ENCODE measurements at regions not wholly inside any gene's neighbourhood (a gene's known extent, or its start where the extent isn't known, plus 50 kb on each side); places are given as distances from the start of the nearest gene placed in this dataset.

GRCh38 chr20:51898788-51899187 is 96.5 kb upstream of the SALL4 start:
- TF ChIP-seq POLR2AphosphoS5 (IDR thresholded peaks at IDR 0.05; ENCODE audit: insufficient read depth in 1 of 2, low read depth in 1 of 2), result no peak
- TF ChIP-seq, protein P1, sequence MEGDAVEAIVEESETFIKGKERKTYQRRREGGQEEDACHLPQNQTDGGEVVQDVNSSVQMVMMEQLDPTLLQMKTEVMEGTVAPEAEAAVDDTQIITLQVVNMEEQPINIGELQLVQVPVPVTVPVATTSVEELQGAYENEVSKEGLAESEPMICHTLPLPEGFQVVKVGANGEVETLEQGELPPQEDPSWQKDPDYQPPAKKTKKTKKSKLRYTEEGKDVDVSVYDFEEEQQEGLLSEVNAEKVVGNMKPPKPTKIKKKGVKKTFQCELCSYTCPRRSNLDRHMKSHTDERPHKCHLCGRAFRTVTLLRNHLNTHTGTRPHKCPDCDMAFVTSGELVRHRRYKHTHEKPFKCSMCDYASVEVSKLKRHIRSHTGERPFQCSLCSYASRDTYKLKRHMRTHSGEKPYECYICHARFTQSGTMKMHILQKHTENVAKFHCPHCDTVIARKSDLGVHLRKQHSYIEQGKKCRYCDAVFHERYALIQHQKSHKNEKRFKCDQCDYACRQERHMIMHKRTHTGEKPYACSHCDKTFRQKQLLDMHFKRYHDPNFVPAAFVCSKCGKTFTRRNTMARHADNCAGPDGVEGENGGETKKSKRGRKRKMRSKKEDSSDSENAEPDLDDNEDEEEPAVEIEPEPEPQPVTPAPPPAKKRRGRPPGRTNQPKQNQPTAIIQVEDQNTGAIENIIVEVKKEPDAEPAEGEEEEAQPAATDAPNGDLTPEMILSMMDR (IDR thresholded peaks at IDR 0.05), result no peak
- TF ChIP-seq POLR2A (IDR thresholded peaks at IDR 0.05), result no peak
